ENCODE measurements at regions not wholly inside any gene's neighbourhood (a gene's known extent, or its start where the extent isn't known, plus 50 kb on each side); places are given as distances from the start of the nearest gene placed in this dataset.

DNA sequence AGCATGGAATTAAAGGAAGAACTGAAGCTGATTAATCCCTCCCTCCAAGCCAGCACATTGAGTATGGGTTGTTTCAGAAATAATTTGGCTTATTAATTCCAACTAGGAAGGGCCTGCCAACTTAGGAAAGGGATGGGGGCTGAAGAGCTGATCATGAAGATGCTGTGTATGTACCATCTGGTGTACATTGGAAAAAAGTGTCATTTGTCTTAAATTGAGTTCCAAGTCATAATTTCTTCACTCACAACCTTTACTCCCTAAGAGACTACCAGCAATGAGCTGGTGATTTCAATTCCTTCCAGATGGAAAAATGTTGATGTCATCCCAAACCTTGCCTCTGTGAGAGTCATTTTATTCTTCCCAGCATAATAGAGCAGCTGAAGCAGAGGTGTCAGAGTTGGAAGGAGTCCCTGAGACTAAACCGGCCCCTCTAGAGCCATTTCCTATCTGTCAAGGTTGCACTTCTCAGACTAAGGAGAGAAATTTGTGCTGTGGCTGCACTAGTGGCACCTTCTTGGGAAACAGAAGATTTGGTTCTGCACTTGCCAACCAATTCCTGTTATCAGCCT is 79.4 kb downstream of the GTPBP8 start:
- Histone ChIP-seq H3K4me3 (replicated peaks; ENCODE audit: low read depth, low read length) (no peak overlapping the region), H3K27me3 (replicated peaks; ENCODE audit: control insufficient read depth, insufficient read depth, low read length) (no peaks in the 10 kb centered on the region), H3K36me3 (ENCODE audit: control insufficient read depth, insufficient read depth, low read length) (no peaks in the 10 kb centered on the region)
- no peak for DNase-seq (ENCODE audit: extremely low read depth, insufficient read length)
- TF ChIP-seq CTCF (IDR thresholded peaks at IDR 0.05; ENCODE audit: insufficient read depth, low read length, poor library complexity, severe bottlenecking) = no peak

DNA sequence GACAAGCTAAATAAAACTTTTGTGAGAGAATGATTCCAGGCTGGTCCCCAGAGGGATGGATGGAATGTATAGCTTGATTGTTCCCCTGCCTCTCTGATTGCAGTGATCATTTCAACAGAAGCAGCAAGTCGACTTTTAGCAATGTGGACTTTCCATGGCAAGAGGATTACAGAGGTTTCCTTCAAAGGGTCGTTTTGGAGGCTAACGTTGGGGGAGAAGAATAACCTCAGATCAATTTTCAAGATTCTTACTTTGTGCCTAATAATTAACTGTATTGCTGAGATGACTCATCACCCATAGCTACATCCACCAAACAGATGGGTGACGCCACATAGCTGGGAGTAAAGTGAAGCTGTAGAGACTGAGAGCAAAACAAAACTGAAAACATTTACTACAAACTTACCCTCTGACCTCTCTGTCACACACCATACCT is 79.9 kb downstream of the GTPBP8 start:
- no peak for TF ChIP-seq CTCF (IDR thresholded peaks at IDR 0.05; ENCODE audit: insufficient read depth, low read length, poor library complexity, severe bottlenecking)
- Histone ChIP-seq H3K36me3 (ENCODE audit: control insufficient read depth, insufficient read depth, low read length) (no peaks in the 10 kb centered on the region), H3K27me3 (replicated peaks; ENCODE audit: control insufficient read depth, insufficient read depth, low read length) (no peaks in the 10 kb centered on the region), H3K4me3 (replicated peaks; ENCODE audit: low read depth, low read length) (no peak overlapping the region)
- DNase-seq (ENCODE audit: extremely low read depth, insufficient read length) = no peak

- no peak for DNase-seq (ENCODE audit: extremely low read depth, insufficient read length)
- no peaks in the 10 kb centered on the region for H3K27me3 ChIP-seq (replicated peaks; ENCODE audit: control insufficient read depth, insufficient read depth, low read length)
- TF ChIP-seq CTCF (IDR thresholded peaks at IDR 0.05; ENCODE audit: insufficient read depth, low read length, poor library complexity, severe bottlenecking) = no peak
- no peaks in the 10 kb centered on the region for H3K36me3 ChIP-seq (ENCODE audit: control insufficient read depth, insufficient read depth, low read length)
- no peak overlapping the region for H3K4me3 ChIP-seq (replicated peaks; ENCODE audit: low read depth, low read length)
Measured at GRCh38 chr3:113075588-113075987, 84.8 kb downstream of the GTPBP8 start.

GRCh38 chr3:113079218-113079961 is 88.6 kb downstream of the GTPBP8 start:
- no peak for TF ChIP-seq CTCF (IDR thresholded peaks at IDR 0.05; ENCODE audit: insufficient read depth, low read length, poor library complexity, severe bottlenecking)
- no peaks in the 10 kb centered on the region for H3K27me3 ChIP-seq (replicated peaks; ENCODE audit: control insufficient read depth, insufficient read depth, low read length)
- peak; percentile 12 for DNase-seq (ENCODE audit: extremely low read depth, insufficient read length)
- no peaks in the 10 kb centered on the region for H3K36me3 ChIP-seq (ENCODE audit: control insufficient read depth, insufficient read depth, low read length)
- H3K4me3 ChIP-seq (replicated peaks; ENCODE audit: low read depth, low read length) = peak overlapping the region; percentile 29

DNA sequence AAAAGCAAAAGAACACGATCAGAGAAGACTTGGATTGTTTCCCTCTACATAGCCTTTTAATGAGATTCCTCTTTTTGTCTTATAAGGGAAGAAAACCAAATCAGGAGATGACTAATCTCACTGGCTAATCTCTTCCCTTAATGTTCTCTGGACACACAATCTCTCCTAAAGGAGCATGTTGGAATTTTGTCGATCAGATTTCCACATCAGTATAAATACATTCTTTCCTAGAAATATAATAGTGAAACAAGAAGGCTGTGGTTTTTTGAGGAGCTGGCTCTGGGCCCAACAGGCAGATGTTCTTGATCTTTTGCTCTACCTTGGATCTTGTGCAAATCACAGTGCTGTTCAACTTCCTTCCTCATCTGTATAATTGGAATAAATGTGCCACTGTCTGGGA is 94.0 kb downstream of the GTPBP8 start:
- no peaks in the 10 kb centered on the region for H3K36me3 ChIP-seq (ENCODE audit: control insufficient read depth, insufficient read depth, low read length)
- no peaks in the 10 kb centered on the region for H3K27me3 ChIP-seq (replicated peaks; ENCODE audit: control insufficient read depth, insufficient read depth, low read length)
- H3K4me3 ChIP-seq (replicated peaks; ENCODE audit: low read depth, low read length) = no peak overlapping the region
- no peak for DNase-seq (ENCODE audit: extremely low read depth, insufficient read length)
- TF ChIP-seq CTCF (IDR thresholded peaks at IDR 0.05; ENCODE audit: insufficient read depth, low read length, poor library complexity, severe bottlenecking) = no peak
